Endothelial cell of umbilical vein (primary cell): ENCODE measurements at regions not wholly inside any gene's neighbourhood (a gene's known extent, or its start where the extent isn't known, plus 50 kb on each side); places are given as distances from the start of the nearest gene placed in this dataset.

ENCODE experiments used
- BruUV-seq: library from RNA; stranded (reverse); fragments of 400-500 nt; replicated peaks from 2 replicates; lab custom pipeline; 2021; lab: Mats Ljungman, UMichigan
- CTCF ChIA-PET: fragments of 300-600, 350-600 bp; sonication (Branson Sonifier 250); formaldehyde crosslinking; loops from one replicate; lab custom pipeline; 2021; ENCODE audit warnings: antibody characterized with exemption, inconsistent platforms; lab: Charles Lee
- POLR2A ChIA-PET: fragments of 300-600, 350-600 bp; sonication (Branson Sonifier 250); formaldehyde crosslinking; loops from one replicate; lab custom pipeline; 2021; ENCODE audit warnings: antibody characterized with exemption, inconsistent platforms; lab: Charles Lee
- DNase-seq: peaks from one replicate; pipeline ENCODE4 v3.0.0-alpha.2; 2011; ENCODE audit warnings: low read depth, low spot score
- FAIRE-seq: peaks from 2 replicates; lab custom pipeline; 2011; peaks lifted over from hg19 to GRCh38; lab: Jason Lieb, UNC
- H2AFZ ChIP-seq: 2 replicates; pipeline ENCODE4 v1.6.0; 2012; ENCODE audit warnings: low read depth, low read length, control low read depth, inconsistent platforms
- H3K27ac ChIP-seq: 2 replicates; pipeline ENCODE4 v1.5.1; 2011; ENCODE audit warnings: low read depth, mild to moderate bottlenecking, control low read depth, low read length, moderate library complexity; ENCODE audit not compliant: insufficient read depth
- H3K27me3 ChIP-seq, 2 experiments: 2 replicates each; pipeline versions ENCODE4 v1.6.0 to v1.6.1; 2011; ENCODE audit warnings: low read length in 2 of 2, mixed read lengths in 1 of 2; ENCODE audit not compliant: control insufficient read depth in 2 of 2, insufficient read depth in 2 of 2
- H3K36me3 ChIP-seq, 2 experiments: 2 replicates in 1 of 2; 3 replicates in 1 of 2; pipeline ENCODE4 v1.5.1; 2011; ENCODE audit warnings: low read length in 2 of 2, mild to moderate bottlenecking in 1 of 2, moderate library complexity in 1 of 2; ENCODE audit not compliant: control insufficient read depth in 2 of 2, insufficient read depth in 2 of 2; ENCODE audit errors: extremely low read depth in 1 of 2
- H3K4me1 ChIP-seq: 3 replicates; pipeline ENCODE4 v1.5.1; 2011; ENCODE audit warnings: mild to moderate bottlenecking, low read length; ENCODE audit not compliant: control insufficient read depth, insufficient read depth; ENCODE audit errors: extremely low read depth
- H3K4me2 ChIP-seq: 2 replicates; pipeline ENCODE4 v1.6.1; 2011; ENCODE audit warnings: low read length, control low read depth, mixed read lengths; ENCODE audit not compliant: insufficient read depth
- H3K4me3 ChIP-seq, 3 experiments: fragments of 200-600 bp in 1 of 3; sonication (generic), shearing (Covaris generic) in 1 of 3; replicated peaks in 1 of 3; 2 replicates each; pipeline ENCODE4 v1.5.1; 2011 to 2016; ENCODE audit warnings: control low read depth in 3 of 3, low read length in 3 of 3, mild to moderate bottlenecking in 2 of 3, inconsistent platforms in 1 of 3, low read depth in 1 of 3, moderate library complexity in 1 of 3; ENCODE audit not compliant: insufficient read depth in 1 of 3
- H3K79me2 ChIP-seq: 2 replicates; pipeline ENCODE4 v1.6.0; 2012; ENCODE audit warnings: low read length, inconsistent platforms; ENCODE audit not compliant: control insufficient read depth, insufficient read depth
- H3K9ac ChIP-seq: replicated peaks from 2 replicates; pipeline ENCODE3; 2011; ENCODE audit warnings: low read length, control low read depth; ENCODE audit not compliant: insufficient read depth; ENCODE audit errors: extremely low read depth
- H3K9me1 ChIP-seq: replicated peaks from 3 replicates; pipeline ENCODE4 v1.6.0; 2011; ENCODE audit warnings: mild to moderate bottlenecking, low read length; ENCODE audit not compliant: control insufficient read depth, insufficient read depth; ENCODE audit errors: extremely low read depth
- H3K9me3 ChIP-seq: replicated peaks from 2 replicates; pipeline ENCODE4 v1.5.1; 2012; ENCODE audit warnings: low read length, inconsistent platforms; ENCODE audit not compliant: control insufficient read depth, insufficient read depth
- H4K20me1 ChIP-seq: replicated peaks from 2 replicates; pipeline ENCODE3; 2011; ENCODE audit warnings: mild to moderate bottlenecking, low read length; ENCODE audit not compliant: control insufficient read depth, insufficient read depth; ENCODE audit errors: extremely low read depth
- CTCF ChIP-seq, 2 donors: IDR thresholded peaks; 1 replicate in 1 of 2; 2 replicates in 1 of 2; pipeline ENCODE4 v1.5.1; 2011; ENCODE audit warnings: low read length in 2 of 2, mild to moderate bottlenecking in 2 of 2, moderate library complexity in 2 of 2, control low read depth in 1 of 2, inconsistent platforms in 1 of 2, low read depth in 1 of 2; ENCODE audit not compliant: insufficient read depth in 1 of 2; ENCODE audit errors: extremely low read depth in 1 of 2
- EZH2 ChIP-seq: IDR thresholded peaks from 2 replicates; pipeline ENCODE4 v1.6.1; 2012; ENCODE audit warnings: borderline replicate concordance, low read depth, mild to moderate bottlenecking, moderate library complexity, low read length, inconsistent platforms; ENCODE audit not compliant: severe bottlenecking
- FOS ChIP-seq: IDR thresholded peaks from 2 replicates; pipeline ENCODE4 v1.6.1; 2011; ENCODE audit warnings: mild to moderate bottlenecking, low read length, moderate library complexity, borderline replicate concordance; ENCODE audit not compliant: insufficient read depth
- GATA2 ChIP-seq: IDR thresholded peaks from 2 replicates; pipeline ENCODE4 v1.7.0; 2011; ENCODE audit warnings: low read depth, mild to moderate bottlenecking, moderate library complexity, mixed read lengths, low read length; ENCODE audit not compliant: insufficient read length, insufficient read depth
- JUN ChIP-seq: IDR thresholded peaks from 2 replicates; pipeline ENCODE4 v1.6.1; 2011; ENCODE audit warnings: borderline replicate concordance, low read depth; ENCODE audit not compliant: insufficient read length, insufficient read depth
- MAX ChIP-seq: IDR thresholded peaks from 2 replicates; pipeline ENCODE4 v1.6.1; 2011; ENCODE audit not compliant: insufficient read depth, insufficient read length
- MYC ChIP-seq: IDR thresholded peaks from one replicate; pipeline ENCODE4 v1.6.1; 2011; ENCODE audit warnings: mild to moderate bottlenecking, low read depth, low read length
- POLR2A ChIP-seq: IDR thresholded peaks from 2 replicates; pipeline ENCODE4 v1.6.1; 2012; ENCODE audit warnings: low read depth, mild to moderate bottlenecking, control low read depth, low read length
- POLR2AphosphoS5 ChIP-seq: IDR thresholded peaks from 2 replicates; pipeline ENCODE4 v1.6.1; 2012; ENCODE audit warnings: low read depth, mild to moderate bottlenecking, control low read depth, low read length, moderate library complexity; ENCODE audit not compliant: insufficient read depth
- dilution Hi-C: fragments of 300-500 bp; cut with MboI; formaldehyde crosslinking; loops from one replicate; pipeline ENCODE4 v1.15.0; 2019; ENCODE audit warnings: low sequenced_read_pairs; ENCODE audit not compliant: extremely low pct_ligation_motif_present
- intact Hi-C: fragments of 100-400 bp; cut with micrococcal nuclease; formaldehyde crosslinking; loops from one replicate; pipeline ENCODE4 v1.10.0; 2022

- H2AFZ ChIP-seq, result no peak overlapping the region
- no peak overlapping the region for H3K27ac ChIP-seq
- H3K9me3 ChIP-seq, result no peaks in the 10 kb centered on the region
- no peak overlapping the region for H3K9ac ChIP-seq
- H4K20me1 ChIP-seq, result no peaks in the 10 kb centered on the region
- ChIA-PET CTCF (no interaction called here), POLR2A (no interaction called here)
- dilution Hi-C loops (no loop called here), intact Hi-C loops (no loop called here)
- TF ChIP-seq POLR2A (no peak), FOS (no peak), POLR2AphosphoS5 (no peak), EZH2 (no peak), JUN (no peak), CTCF (IDR thresholded peaks at IDR 0.05; ENCODE audit: extremely low read depth in 1 of 2, insufficient read depth in 1 of 2, low read depth in 1 of 2, low read length in 2 of 2) (no peak), MAX (no peak), GATA2 (no peak), MYC (no peak)
- no peaks in the 10 kb centered on the region for H3K27me3 ChIP-seq
- no peak overlapping the region for H3K4me3 ChIP-seq
- H3K4me1 ChIP-seq, result no peaks in the 10 kb centered on the region
- no TSS peak for BruUV-seq
- DNase-seq, result no peak
- H3K4me2 ChIP-seq, result no peak overlapping the region
- no peaks in the 10 kb centered on the region for H3K79me2 ChIP-seq
- H3K36me3 ChIP-seq, result no peaks in the 10 kb centered on the region
- no peaks in the 10 kb centered on the region for H3K9me1 ChIP-seq
- no peak for FAIRE-seq
Observed at GRCh38 chr2:65724752-65725151, 292.4 kb upstream of the SPRED2 start.
